ENCODE measurements at regions not wholly inside any gene's neighbourhood (a gene's known extent, or its start where the extent isn't known, plus 50 kb on each side); places are given as distances from the start of the nearest gene placed in this dataset.
"Not testable (repeated sequence)": the region's sequence is repeated elsewhere in the genome, so short reads cannot be mapped to it uniquely, and the experiment has no call there.

GRCh38 chr16:70040554-70040953, 73.6 kb upstream of the PDPR start:
- H4K20me1 ChIP-seq (ENCODE audit: insufficient read depth, low read length); H3K4me1 ChIP-seq (ENCODE audit: insufficient read depth, low read length); H2AFZ ChIP-seq (ENCODE audit: low read length); DNase-seq (ENCODE audit: insufficient read length, low spot score, missing footprints); H3K4me2 ChIP-seq (ENCODE audit: insufficient read depth, low read length); H3K9me3 ChIP-seq (ENCODE audit: low read depth, low read length); H3K4me3 ChIP-seq (ENCODE audit: insufficient read depth, low read length); H3K27ac ChIP-seq (ENCODE audit: low read depth, low read length); H3K27me3 ChIP-seq (ENCODE audit: insufficient read depth, low read length): not testable (repeated sequence)
- Histone ChIP-seq H3K36me3 (ENCODE audit: insufficient read depth, low read length) (peaks cover 13% of the 10 kb centered on the region), H3K79me2 (ENCODE audit: insufficient read depth, low read length) (peaks cover 17% of the 10 kb centered on the region)

GRCh38 chr16:70043538-70044067, 70.5 kb upstream of the PDPR start:
- Histone ChIP-seq H3K27ac (ENCODE audit: low read depth, low read length) (peak overlapping the region; percentile 56), H3K4me2 (ENCODE audit: insufficient read depth, low read length) (peak overlapping the region; percentile 45), H3K79me2 (ENCODE audit: insufficient read depth, low read length) (peaks cover 33% of the 10 kb centered on the region)
- H4K20me1 ChIP-seq (ENCODE audit: insufficient read depth, low read length); H3K27me3 ChIP-seq (ENCODE audit: insufficient read depth, low read length); DNase-seq (ENCODE audit: insufficient read length, low spot score, missing footprints); H3K4me3 ChIP-seq (ENCODE audit: insufficient read depth, low read length); H3K4me1 ChIP-seq (ENCODE audit: insufficient read depth, low read length); H2AFZ ChIP-seq (ENCODE audit: low read length); H3K9me3 ChIP-seq (ENCODE audit: low read depth, low read length); H3K36me3 ChIP-seq (ENCODE audit: insufficient read depth, low read length): not testable (repeated sequence)

- not testable (repeated sequence) for H3K9me3 ChIP-seq (ENCODE audit: low read depth, low read length); H3K4me1 ChIP-seq (ENCODE audit: insufficient read depth, low read length); DNase-seq (ENCODE audit: insufficient read length, low spot score, missing footprints); H3K4me3 ChIP-seq (ENCODE audit: insufficient read depth, low read length); H3K36me3 ChIP-seq (ENCODE audit: insufficient read depth, low read length); H3K4me2 ChIP-seq (ENCODE audit: insufficient read depth, low read length); H3K27ac ChIP-seq (ENCODE audit: low read depth, low read length); H2AFZ ChIP-seq (ENCODE audit: low read length); H3K27me3 ChIP-seq (ENCODE audit: insufficient read depth, low read length)
- H3K79me2 ChIP-seq (ENCODE audit: insufficient read depth, low read length) = peaks cover 44% of the 10 kb centered on the region
- peaks cover 11% of the 10 kb centered on the region for H4K20me1 ChIP-seq (ENCODE audit: insufficient read depth, low read length)
These were observed 67.6 kb upstream of the PDPR start for GRCh38 chr16:70046560-70046959.

- not testable (repeated sequence) for H2AFZ ChIP-seq (ENCODE audit: low read length); H3K4me1 ChIP-seq (ENCODE audit: insufficient read depth, low read length); H3K4me2 ChIP-seq (ENCODE audit: insufficient read depth, low read length); H3K36me3 ChIP-seq (ENCODE audit: insufficient read depth, low read length); H3K9me3 ChIP-seq (ENCODE audit: low read depth, low read length); H3K27ac ChIP-seq (ENCODE audit: low read depth, low read length); H3K4me3 ChIP-seq (ENCODE audit: insufficient read depth, low read length); H3K27me3 ChIP-seq (ENCODE audit: insufficient read depth, low read length)
- DNase-seq (ENCODE audit: insufficient read length, low spot score, missing footprints) = peak; percentile 6
- Histone ChIP-seq H3K79me2 (ENCODE audit: insufficient read depth, low read length) (peaks cover 42% of the 10 kb centered on the region), H4K20me1 (ENCODE audit: insufficient read depth, low read length) (peaks cover 11% of the 10 kb centered on the region)
These were observed 66.0 kb upstream of the PDPR start for GRCh38 chr16:70048083-70048482.

GRCh38 chr16:70058056-70058455, 56.1 kb upstream of the PDPR start:
- not testable (repeated sequence) for H3K4me3 ChIP-seq (ENCODE audit: insufficient read depth, low read length); H3K27me3 ChIP-seq (ENCODE audit: insufficient read depth, low read length); H3K36me3 ChIP-seq (ENCODE audit: insufficient read depth, low read length); H4K20me1 ChIP-seq (ENCODE audit: insufficient read depth, low read length); H3K9me3 ChIP-seq (ENCODE audit: low read depth, low read length); H3K4me2 ChIP-seq (ENCODE audit: insufficient read depth, low read length); DNase-seq (ENCODE audit: insufficient read length, low spot score, missing footprints); H3K27ac ChIP-seq (ENCODE audit: low read depth, low read length); H2AFZ ChIP-seq (ENCODE audit: low read length); H3K4me1 ChIP-seq (ENCODE audit: insufficient read depth, low read length)
- peaks cover 74% of the 10 kb centered on the region for H3K79me2 ChIP-seq (ENCODE audit: insufficient read depth, low read length)

GRCh38 chr16:70059429-70059828, 54.7 kb upstream of the PDPR start:
- not testable (repeated sequence) for H3K36me3 ChIP-seq (ENCODE audit: insufficient read depth, low read length); DNase-seq (ENCODE audit: insufficient read length, low spot score, missing footprints); H3K27ac ChIP-seq (ENCODE audit: low read depth, low read length); H3K9me3 ChIP-seq (ENCODE audit: low read depth, low read length); H2AFZ ChIP-seq (ENCODE audit: low read length); H3K4me3 ChIP-seq (ENCODE audit: insufficient read depth, low read length); H3K4me2 ChIP-seq (ENCODE audit: insufficient read depth, low read length); H3K4me1 ChIP-seq (ENCODE audit: insufficient read depth, low read length); H3K27me3 ChIP-seq (ENCODE audit: insufficient read depth, low read length)
- peaks cover 75% of the 10 kb centered on the region for H3K79me2 ChIP-seq (ENCODE audit: insufficient read depth, low read length)
- peaks cover 11% of the 10 kb centered on the region for H4K20me1 ChIP-seq (ENCODE audit: insufficient read depth, low read length)

GRCh38 chr16:70060521-70061027, 53.6 kb upstream of the PDPR start:
- Histone ChIP-seq H3K79me2 (ENCODE audit: insufficient read depth, low read length) (peaks cover 76% of the 10 kb centered on the region), H4K20me1 (ENCODE audit: insufficient read depth, low read length) (peaks cover 16% of the 10 kb centered on the region)
- not testable (repeated sequence) for H3K4me3 ChIP-seq (ENCODE audit: insufficient read depth, low read length); H3K4me2 ChIP-seq (ENCODE audit: insufficient read depth, low read length); H3K4me1 ChIP-seq (ENCODE audit: insufficient read depth, low read length); DNase-seq (ENCODE audit: insufficient read length, low spot score, missing footprints); H3K27me3 ChIP-seq (ENCODE audit: insufficient read depth, low read length); H3K27ac ChIP-seq (ENCODE audit: low read depth, low read length); H3K9me3 ChIP-seq (ENCODE audit: low read depth, low read length); H3K36me3 ChIP-seq (ENCODE audit: insufficient read depth, low read length); H2AFZ ChIP-seq (ENCODE audit: low read length)

- H3K36me3 ChIP-seq (ENCODE audit: insufficient read depth, low read length); H3K9me3 ChIP-seq (ENCODE audit: low read depth, low read length); H3K27me3 ChIP-seq (ENCODE audit: insufficient read depth, low read length); H2AFZ ChIP-seq (ENCODE audit: low read length); H3K27ac ChIP-seq (ENCODE audit: low read depth, low read length); H3K4me3 ChIP-seq (ENCODE audit: insufficient read depth, low read length); H3K4me1 ChIP-seq (ENCODE audit: insufficient read depth, low read length); DNase-seq (ENCODE audit: insufficient read length, low spot score, missing footprints); H3K4me2 ChIP-seq (ENCODE audit: insufficient read depth, low read length): not testable (repeated sequence)
- peaks cover 16% of the 10 kb centered on the region for H4K20me1 ChIP-seq (ENCODE audit: insufficient read depth, low read length)
- peaks cover 75% of the 10 kb centered on the region for H3K79me2 ChIP-seq (ENCODE audit: insufficient read depth, low read length)
These were observed 52.4 kb upstream of the PDPR start for GRCh38 chr16:70061671-70062218.

GRCh38 chr16:70062947-70063346, 51.2 kb upstream of the PDPR start:
- not testable (repeated sequence) for H3K4me2 ChIP-seq (ENCODE audit: insufficient read depth, low read length); H3K36me3 ChIP-seq (ENCODE audit: insufficient read depth, low read length); H3K27ac ChIP-seq (ENCODE audit: low read depth, low read length); H3K9me3 ChIP-seq (ENCODE audit: low read depth, low read length); DNase-seq (ENCODE audit: insufficient read length, low spot score, missing footprints); H3K27me3 ChIP-seq (ENCODE audit: insufficient read depth, low read length); H3K4me1 ChIP-seq (ENCODE audit: insufficient read depth, low read length); H3K4me3 ChIP-seq (ENCODE audit: insufficient read depth, low read length); H2AFZ ChIP-seq (ENCODE audit: low read length)
- H3K79me2 ChIP-seq (ENCODE audit: insufficient read depth, low read length) = peaks cover 64% of the 10 kb centered on the region
- H4K20me1 ChIP-seq (ENCODE audit: insufficient read depth, low read length) = peaks cover 16% of the 10 kb centered on the region
